NCI-H460 (cell line): ENCODE measurements at regions not wholly inside any gene's neighbourhood (a gene's known extent, or its start where the extent isn't known, plus 50 kb on each side); places are given as distances from the start of the nearest gene placed in this dataset.
A peak's percentile ranks its signal among the peaks of the same experiment; 100 is the strongest.

Experiments used
- DNase-seq: peaks from one replicate; pipeline ENCODE4 v3.0.0-alpha.2; 2016; ENCODE audit warnings: low read depth; ENCODE audit errors: extremely low read depth

DNA sequence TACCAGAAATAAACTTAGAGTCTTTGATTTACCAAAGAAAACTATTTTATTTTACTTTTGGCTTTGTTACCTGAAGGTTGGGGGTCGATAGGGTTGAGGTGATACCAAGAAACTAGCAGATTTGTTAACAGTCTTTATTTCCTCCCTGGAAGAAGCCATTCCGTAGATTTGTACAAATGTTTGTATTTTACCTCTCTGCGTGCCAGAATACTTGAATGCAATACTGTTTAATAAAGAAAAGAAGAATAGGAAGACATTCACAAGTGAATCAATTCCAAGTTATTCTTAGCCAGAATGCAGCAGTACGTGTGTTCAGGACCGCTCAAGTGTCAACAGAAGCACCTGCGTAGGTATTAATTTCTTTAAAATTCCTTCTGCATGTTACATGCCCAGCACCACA is 260.3 kb upstream of the TENM3 start:
- DNase-seq, result no peak

DNA sequence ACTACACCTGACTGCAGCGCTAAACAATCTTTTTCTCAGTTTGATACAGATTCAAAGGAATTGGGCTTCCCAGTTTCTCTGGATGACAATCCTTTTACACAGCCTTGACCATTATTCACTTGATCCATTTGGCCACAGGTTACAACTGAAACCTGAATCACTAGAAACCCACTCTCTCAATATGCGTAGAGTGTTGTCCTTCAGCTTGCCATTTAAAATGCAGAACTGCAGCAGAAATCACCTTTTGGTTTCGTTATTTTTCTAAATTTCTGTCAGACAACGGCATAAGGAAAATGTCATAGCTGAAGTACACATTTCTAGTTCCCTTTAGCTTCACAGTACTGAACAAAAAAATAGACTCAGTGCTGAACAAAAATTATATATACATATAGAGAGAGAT is 255.8 kb upstream of the TENM3 start:
- no peak for DNase-seq

DNA sequence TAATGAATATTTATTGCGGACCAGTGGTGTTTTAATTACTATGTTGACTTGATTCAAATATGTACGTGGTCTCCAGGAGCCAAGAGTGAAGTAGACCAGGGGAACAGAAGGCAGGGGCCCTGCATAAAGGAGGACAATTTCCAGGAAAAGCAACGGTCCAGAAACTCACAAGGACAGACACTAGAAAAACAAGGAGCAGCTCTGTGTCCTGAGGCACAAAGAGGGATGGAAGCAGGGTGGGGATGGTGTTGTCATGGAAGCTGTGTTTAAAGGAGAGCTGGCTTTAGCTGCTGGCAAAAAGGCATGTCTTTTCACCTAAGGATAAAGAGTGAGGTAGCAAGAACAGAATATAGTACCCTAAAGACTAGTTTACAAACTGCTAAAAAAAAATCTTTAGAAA is 254.1 kb upstream of the TENM3 start:
- DNase-seq, result no peak

DNA sequence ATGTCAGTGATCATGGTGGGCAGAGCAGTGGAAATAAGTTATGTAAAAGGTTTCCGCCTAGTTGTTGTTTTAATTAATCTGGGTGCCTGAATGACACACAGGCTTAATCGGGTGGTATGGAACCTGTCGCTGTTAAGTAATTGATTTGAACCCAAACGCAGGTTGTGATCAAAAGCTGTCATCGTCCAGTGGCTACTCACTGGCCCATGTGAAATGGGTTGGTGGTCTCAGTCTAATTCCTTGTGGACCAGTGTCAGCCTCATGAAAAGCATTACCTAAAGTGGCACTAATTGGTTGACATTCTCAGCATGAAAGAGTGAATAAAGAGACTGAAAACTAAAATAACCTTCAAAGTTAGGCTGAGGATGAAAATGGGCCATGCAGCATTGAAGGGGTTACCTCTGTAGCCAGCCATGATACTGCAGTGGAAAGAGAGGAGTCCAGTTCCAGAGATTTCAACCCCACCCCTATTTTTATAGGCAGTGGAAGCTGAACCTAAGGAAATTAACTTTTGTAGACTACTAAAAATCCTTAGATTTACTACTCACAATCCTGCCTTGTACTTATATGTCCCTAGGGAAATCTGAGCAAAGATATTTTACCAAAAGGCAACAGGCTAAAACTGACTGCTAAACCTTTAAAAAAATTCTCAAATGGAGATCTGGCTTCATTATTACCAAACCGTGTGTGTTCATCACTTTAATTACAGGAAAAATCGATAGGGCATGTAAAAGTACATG is 251.7 kb upstream of the TENM3 start:
- DNase-seq, result no peak

DNA sequence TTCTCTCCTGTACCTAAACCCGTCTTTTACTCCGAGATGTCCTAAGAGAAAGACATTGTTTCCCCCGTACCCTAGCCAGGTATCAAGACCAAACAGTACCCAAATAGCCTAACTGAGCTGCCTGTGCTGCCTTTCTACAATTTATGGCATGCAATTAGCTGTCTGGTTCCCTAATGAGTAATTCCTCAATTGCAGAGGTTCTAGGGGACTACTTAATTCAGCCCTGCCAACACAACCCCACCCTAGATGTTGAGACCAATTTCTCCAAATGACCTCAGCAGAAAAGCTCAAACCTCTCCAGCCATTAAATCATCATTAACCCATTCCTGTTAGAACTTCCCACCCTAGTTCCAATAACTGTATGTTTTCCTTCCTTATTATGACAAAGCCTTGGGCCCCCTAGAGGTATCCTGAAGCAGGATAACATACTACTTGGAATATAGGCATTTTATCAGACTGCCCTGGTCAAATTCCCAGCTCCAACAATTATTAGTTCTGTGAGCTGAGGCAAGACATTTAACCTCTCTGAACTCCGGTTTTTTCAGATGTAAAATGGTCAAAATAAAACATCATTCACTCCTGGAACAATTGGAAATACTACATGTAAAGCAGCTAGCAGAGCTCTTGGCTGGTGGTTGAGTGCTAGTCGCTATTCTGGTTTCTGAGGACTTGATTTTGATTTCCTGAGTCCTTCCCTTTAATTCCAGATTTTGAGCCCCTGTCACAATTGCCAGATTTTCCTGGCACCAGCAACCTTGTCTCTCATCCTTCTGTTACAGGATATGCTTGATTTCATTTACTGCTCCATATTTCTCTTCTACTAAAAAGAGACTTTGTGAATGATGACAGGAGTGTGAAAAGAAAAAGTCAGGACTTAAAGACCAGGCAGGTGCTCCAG is 244.6 kb upstream of the TENM3 start:
- no peak for DNase-seq

DNA sequence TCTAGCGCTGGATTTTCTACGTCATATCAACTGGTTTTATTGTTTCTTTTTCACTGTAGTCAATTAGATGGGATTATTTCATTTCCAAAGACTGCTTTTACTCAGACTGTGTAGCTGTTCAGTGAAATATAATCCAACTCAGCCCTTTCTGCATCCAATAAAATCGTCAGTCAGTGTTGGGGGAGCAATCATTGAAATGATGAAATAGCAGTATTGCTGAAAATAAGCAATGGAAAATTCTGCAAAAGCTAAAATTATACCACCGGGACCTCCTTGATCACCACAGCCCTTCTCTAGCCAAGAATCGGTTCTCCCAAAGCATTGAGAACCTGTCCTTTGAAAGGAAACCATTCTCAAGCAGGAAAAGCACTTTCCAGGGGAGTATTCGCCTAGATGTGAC is 243.1 kb upstream of the TENM3 start:
- no peak for DNase-seq

DNA sequence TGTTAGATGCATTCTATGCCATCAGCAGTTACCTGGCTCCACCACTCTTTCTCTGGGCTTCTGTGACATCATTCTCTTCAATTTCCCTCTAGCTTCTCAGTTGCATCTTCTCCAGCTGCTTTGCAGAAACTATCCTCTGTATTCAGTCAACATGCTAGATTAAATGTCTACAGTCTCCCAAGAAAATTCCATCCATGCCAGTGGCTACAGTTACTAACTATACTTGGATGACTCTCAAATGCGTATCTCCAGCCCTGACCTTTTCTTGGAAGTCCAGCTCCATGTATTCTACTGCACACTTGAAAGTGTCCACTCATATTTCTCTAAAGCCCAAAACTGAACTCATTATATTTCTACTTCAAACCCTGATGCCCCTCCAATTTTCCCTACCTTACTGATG is 232.3 kb upstream of the TENM3 start:
- DNase-seq, result no peak

DNA sequence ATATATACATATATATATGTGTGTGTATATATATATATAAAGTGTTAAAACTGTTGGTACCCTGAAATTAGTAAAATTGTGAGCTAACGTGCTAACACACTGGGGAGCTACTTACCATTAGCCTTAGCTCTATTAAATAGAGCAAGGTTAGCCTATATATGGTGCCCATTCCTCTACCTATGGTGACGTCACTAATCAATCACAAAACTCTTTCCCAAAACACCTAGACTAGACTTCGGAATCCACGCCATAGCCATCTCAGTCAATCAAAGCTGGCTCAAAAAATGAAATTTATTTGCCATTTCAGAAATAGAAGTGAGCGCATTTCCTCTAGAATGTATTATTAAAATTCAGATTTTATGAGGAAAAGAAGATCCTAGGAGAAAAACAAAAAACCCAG is 229.0 kb upstream of the TENM3 start:
- no peak for DNase-seq

DNA sequence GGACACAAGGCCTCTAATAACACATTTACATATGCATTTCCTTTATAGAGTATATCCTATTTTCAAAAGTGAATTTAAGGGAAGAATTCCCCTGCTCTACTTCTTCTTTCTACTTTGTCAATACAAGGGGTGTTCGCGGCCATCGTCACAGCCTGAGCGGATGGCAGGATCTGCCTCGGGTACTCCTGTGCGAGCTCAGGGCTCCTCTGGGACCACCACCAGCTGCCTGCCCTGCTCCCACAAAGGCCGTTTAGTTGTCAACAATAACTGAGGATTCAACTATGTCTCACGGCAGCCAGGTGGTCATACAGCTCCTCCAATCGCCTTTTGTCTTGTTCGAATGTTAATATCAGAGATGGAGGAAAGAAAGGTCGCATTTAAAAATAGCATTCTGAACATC is 228.2 kb upstream of the TENM3 start:
- DNase-seq, result no peak

DNA sequence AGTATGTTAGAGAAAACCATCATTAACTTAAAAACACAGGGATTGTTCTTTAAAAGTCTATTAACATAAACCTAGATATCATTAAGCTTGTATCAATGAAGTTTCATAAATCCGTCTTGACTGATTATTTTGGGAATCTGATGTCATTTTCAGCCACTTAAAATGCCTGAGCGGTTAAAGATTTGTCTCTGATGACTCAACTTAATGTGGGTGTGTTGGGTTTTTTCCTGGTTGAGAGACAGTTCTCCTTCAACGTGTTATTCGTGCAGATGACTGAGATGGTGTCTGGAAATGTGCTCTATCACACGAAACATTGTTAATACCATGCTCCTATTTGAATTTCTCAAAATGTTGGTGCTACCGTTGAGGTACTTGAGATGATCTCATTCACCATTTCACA is 227.3 kb upstream of the TENM3 start:
- no peak for DNase-seq

DNA sequence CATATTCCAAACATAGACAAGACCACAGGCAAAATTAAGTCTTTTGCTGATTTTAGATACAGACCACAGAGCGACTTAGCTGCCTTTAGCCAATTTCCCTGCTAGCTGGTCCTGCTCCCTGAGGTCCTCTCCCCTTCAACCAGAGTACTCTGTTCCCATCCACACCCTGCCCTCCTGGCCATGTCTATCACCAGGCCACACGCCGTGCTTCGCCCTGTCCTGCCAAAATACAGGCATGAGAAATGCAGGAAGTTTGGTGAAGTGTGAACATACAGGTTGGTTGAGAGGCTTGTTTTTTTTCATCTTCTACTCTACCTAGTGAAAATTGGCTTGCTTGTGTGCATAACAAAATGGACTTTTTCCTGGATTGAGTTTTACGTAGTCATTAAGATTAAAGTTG is 226.2 kb upstream of the TENM3 start:
- DNase-seq, result no peak

DNA sequence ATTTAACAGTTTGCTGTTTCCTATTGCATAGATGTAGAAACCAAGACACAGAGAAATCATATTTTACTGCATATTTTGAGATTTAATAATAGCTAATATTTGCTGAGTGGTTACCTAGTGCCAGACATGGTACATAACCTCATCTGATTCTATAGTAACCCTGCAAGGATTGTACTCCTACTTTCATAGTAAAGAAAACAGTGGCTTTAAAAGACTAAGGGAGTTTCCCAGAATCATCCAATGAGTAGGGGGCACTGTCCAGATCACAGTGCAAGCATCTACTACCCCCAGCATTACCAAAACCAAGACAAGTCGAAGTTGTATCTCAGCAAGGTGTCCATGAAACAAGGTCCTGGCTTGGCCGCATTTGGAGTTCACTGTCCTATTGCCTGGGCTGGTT is 224.5 kb upstream of the TENM3 start:
- no peak for DNase-seq

DNA sequence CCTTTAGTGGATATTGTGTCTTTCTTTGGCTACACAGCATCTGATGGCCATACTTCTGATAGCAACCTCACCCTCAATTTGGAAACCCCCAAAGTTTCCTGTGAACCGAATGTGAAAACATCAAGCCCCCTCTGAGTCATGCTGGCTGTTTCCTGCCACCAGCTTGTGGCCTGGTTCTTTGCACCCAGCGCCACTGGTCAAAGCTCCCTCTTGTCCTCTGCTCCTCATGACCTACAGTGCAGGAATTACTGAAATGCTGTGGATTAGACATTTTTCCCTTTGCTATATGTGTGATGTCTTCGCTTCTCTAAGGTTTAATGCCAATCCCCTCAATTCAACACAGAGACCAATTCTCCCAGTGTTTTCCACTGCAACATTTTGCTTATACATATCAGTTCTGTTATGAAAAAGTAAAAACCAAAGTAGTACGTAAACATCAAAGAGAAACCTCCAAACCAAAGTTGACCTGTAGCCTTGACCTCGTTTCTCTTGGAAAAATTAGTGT is 224.0 kb upstream of the TENM3 start:
- DNase-seq, result no peak

DNA sequence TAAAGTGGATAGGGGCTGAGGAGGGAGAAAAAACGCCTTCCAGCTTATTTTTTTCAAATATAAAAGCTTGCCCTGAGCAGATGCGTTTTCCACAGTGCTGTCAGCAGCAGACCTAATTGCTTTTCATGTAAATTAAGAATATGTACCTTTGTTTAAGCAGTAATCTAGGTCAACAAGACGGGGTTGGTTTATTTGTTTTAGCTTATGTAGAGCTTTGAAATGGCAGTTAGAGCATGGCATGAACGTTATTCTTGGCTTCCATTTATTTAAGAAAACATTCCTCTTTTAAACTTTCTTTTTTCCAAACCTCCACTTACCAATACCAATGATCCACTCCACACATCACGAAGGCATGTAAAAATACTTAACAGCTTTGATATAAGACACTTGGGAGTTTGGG is 220.3 kb upstream of the TENM3 start:
- DNase-seq, result no peak

DNA sequence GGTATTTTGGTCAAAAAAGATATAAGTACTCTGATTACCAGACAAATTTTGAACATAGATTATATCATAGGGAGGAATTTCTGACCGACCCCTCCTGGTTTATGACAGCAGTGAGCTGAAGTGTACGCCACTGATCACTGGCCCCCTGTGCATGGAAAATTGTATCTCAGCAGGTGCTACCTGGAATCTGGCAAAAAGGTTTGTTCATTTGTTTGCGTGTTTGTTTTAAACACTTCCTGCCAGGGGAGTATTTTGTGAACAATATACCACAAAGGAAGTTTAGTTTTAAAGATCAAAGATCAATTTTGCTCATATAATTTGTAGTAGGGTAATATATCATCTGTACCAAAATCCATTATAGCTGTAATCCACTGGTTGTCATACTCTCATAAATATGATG is 219.7 kb upstream of the TENM3 start:
- DNase-seq, result no peak

DNA sequence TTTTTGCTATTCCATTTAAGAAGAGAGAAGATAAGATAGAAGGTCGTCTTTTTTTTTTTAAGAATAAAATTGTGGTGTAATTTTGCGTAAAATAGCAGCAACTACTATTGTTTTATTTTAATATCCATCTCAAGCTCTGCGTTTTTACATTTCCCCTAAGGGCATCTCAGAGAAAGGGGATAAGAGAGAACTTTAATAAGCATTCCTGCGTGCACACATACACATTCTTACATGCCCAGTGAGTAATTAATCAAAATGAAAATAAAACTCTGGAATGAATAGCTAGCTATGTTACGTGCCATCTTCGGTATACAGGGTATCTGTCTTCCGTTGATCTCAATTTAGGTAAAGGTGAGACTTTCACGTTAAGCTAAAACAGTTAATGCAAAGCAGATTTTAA is 200.3 kb upstream of the TENM3 start:
- DNase-seq, result no peak

DNA sequence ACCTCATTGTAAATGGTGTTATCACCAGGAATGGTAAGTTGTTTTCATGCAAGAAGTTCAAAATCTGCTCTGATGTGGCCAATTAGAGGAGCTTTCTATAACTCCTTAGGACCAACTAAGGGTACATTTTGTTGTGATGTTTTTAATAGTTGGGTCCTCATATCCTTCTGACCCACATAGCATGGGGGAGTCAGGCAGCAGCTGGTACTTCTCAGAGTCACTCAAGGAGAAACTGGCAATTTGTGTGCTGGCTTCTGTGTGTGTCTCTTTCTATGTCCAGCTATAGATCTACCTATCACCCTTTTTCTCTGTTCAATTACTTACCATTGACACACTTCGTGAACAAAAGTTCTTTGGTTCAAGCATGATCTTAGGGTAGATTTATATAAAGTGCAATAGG is 194.3 kb upstream of the TENM3 start:
- DNase-seq, result no peak

DNA sequence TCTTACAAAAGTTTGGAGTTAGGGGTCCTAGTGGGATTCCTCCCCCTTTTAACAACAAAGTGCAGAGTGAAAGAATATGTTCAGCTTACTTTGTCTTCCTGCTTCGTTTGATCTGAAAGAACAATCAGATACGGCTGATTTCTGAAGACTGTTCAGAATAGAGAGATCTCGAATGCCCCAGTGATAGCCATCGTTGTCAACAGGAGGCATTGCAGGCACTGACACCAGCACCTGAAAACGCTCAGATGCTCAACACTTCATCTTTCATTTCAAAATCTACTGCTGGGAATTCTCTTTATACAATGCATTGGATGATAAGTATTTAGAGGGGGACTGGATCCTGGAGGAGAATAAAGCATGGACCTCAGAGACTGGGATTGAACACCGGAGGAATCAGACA is 186.3 kb upstream of the TENM3 start:
- DNase-seq, result no peak

DNA sequence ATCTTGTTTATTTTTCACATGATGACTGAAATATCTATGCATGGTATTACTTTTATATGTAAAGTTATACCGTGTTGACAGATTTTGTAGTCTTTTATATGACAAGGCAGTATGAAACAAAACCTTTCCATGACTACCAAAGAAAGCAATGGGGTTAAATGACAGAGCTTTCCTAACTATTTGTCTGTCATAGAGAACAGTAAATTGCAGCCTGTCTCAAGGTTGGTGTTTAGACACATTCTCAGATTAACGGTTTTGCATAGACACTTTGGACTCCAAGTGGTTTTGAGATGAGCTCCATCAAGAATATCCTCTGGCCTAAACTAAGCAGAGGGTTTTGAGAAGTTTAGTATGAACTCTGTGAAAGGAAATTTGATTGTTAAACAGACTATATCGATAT is 180.7 kb upstream of the TENM3 start:
- no peak for DNase-seq

DNA sequence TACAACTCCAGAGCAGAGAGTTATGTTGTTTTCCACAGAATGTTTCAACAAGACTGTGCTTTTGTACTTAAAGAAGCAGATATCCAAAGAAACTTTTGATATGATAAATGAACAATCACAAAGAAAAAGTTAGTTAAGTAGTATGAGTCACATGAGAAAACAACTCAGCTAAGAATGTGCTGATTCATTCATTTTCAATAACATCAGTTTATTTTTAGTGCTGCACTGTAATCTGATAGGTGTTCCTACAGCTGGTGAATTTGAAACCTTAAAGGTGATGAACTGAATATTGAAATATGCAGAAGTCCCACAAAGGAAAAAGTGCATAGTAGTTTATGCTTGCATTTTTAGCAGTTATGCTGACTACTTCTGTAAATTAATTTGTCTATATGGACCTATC is 180.3 kb upstream of the TENM3 start:
- peak; percentile 14 for DNase-seq

DNA sequence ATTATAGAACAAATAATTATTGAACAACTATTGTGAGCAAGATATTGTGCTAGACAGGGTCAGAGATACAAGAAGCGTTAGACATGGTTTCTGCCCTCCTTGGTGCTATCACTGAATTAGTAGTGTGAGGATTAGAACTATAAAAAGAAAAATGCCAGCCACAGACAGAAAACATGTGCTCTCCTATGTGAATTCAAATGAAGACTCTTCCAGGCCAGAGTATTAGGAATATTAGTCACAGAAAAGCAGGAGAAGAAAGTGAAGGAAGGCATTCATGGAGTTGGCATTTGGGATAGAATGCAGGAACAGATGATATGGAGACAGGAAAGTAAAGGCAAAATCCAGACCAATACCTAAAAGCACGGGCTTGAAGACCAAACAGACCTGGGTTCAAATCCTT is 179.6 kb upstream of the TENM3 start:
- no peak for DNase-seq

DNA sequence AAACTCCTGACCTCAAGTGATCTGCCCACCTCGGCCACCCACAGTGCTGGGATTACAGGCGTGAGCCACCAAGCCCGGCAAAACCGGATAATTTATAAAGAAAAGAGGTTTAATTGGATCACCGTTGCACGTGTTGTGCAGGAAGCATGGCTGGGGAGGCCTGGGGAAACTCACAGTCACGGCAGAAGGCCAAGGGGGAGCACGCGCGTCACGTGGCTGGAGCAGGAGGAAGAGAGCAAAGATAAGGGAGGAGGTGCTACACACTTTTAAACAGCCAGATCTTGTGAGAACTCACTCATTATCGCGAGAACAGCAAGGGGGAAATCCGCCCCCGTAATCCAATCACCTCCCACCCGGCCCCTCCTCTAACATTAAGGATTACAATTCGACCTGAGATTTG is 177.9 kb upstream of the TENM3 start:
- no peak for DNase-seq
